Mesothelial cell of epicardium (in vitro differentiated cells): ENCODE measurements at regions not wholly inside any gene's neighbourhood (a gene's known extent, or its start where the extent isn't known, plus 50 kb on each side); places are given as distances from the start of the nearest gene placed in this dataset.

ENCODE experiments used
- DNase-seq, 2 experiments: peaks; one replicate each; pipeline ENCODE4 v3.0.0; 2021; ENCODE audit warnings: low spot score in 2 of 2; ENCODE audit not compliant: unreplicated experiment in 2 of 2
- H3K27ac Mint-ChIP-seq: 2 replicates; pipeline ENCODE4 v1.8.0; 2021; ENCODE audit warnings: mixed read lengths
- H3K27me3 Mint-ChIP-seq: 2 replicates; pipeline ENCODE4 v1.8.0; 2021; ENCODE audit warnings: low read depth, mixed read lengths
- H3K36me3 Mint-ChIP-seq: 2 replicates; pipeline ENCODE4 v1.8.0; 2021; ENCODE audit warnings: mixed read lengths
- H3K4me1 Mint-ChIP-seq: 2 replicates; pipeline ENCODE4 v1.8.0; 2021; ENCODE audit warnings: mixed read lengths
- H3K4me3 Mint-ChIP-seq: 2 replicates; pipeline ENCODE4 v1.8.0; 2021; ENCODE audit warnings: mild to moderate bottlenecking, moderate library complexity, mixed read lengths
- H3K9me3 Mint-ChIP-seq: 2 replicates; pipeline ENCODE4 v1.8.0; 2021; ENCODE audit warnings: mixed read lengths
- TF ChIP-seq, protein P1 (sequence below): fragments of 200-600 bp; sonication (generic); IDR thresholded peaks from one replicate; pipeline ENCODE4 v1.5.0; 2021; ENCODE audit warnings: antibody characterized with exemption; ENCODE audit not compliant: unreplicated experiment

GRCh38 chr7:51636503-51636902 is 319.9 kb upstream of the COBL start:
- Mint-ChIP-seq H3K4me3 (no peak overlapping the region), H3K36me3 (no peaks in the 10 kb centered on the region), H3K4me1 (peaks cover 6% of the 10 kb centered on the region)

GRCh38 chr7:51635775-51636174 is 319.2 kb upstream of the COBL start:
- Mint-ChIP-seq H3K4me1 (peaks cover 6% of the 10 kb centered on the region), H3K4me3 (no peak overlapping the region), H3K27me3 (peaks cover 39% of the 10 kb centered on the region), H3K9me3 (no peaks in the 10 kb centered on the region), H3K36me3 (no peaks in the 10 kb centered on the region), H3K27ac (no peak overlapping the region)
- no peak for DNase-seq
- TF ChIP-seq, protein P1, sequence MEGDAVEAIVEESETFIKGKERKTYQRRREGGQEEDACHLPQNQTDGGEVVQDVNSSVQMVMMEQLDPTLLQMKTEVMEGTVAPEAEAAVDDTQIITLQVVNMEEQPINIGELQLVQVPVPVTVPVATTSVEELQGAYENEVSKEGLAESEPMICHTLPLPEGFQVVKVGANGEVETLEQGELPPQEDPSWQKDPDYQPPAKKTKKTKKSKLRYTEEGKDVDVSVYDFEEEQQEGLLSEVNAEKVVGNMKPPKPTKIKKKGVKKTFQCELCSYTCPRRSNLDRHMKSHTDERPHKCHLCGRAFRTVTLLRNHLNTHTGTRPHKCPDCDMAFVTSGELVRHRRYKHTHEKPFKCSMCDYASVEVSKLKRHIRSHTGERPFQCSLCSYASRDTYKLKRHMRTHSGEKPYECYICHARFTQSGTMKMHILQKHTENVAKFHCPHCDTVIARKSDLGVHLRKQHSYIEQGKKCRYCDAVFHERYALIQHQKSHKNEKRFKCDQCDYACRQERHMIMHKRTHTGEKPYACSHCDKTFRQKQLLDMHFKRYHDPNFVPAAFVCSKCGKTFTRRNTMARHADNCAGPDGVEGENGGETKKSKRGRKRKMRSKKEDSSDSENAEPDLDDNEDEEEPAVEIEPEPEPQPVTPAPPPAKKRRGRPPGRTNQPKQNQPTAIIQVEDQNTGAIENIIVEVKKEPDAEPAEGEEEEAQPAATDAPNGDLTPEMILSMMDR, result no peak

More at GRCh38 chr7:51636503-51636902, 319.9 kb upstream of the COBL start:
- Mint-ChIP-seq H3K27ac (no peak overlapping the region), H3K27me3 (peaks cover 46% of the 10 kb centered on the region), H3K9me3 (no peaks in the 10 kb centered on the region)
- DNase-seq, result no peak
- TF ChIP-seq, protein P1, result no peak

GRCh38 chr7:51634538-51634937 is 317.9 kb upstream of the COBL start:
- Mint-ChIP-seq H3K4me3 (no peak overlapping the region), H3K4me1 (peaks cover 6% of the 10 kb centered on the region), H3K36me3 (no peaks in the 10 kb centered on the region), H3K27me3 (peaks cover 31% of the 10 kb centered on the region), H3K9me3 (no peaks in the 10 kb centered on the region), H3K27ac (no peak overlapping the region)
- TF ChIP-seq, protein P1, result no peak
- DNase-seq, result no peak

DNA sequence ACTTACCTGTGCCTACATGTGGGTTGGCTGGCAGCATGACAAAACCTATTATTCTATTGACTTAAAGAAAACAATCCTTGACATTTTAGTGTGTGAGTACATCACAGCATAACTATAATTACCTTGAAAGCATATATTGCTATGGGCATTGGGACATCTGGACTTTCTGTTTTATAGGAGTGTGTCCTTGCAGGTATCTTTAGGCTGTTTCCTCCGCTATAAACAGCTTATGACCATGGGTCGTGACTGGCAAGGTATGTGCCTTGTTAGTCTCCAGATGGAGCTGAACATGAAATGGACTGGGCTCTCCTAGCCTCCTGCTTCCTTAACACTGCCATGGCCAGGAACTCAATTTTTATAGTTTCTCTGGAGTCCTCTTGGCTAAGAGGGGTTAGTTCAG is 317.4 kb upstream of the COBL start:
- no peak overlapping the region for H3K27ac Mint-ChIP-seq
- H3K4me1 Mint-ChIP-seq, result peaks cover 6% of the 10 kb centered on the region
- no peak for DNase-seq
- H3K4me3 Mint-ChIP-seq, result no peak overlapping the region
- TF ChIP-seq, protein P1, result no peak
- H3K36me3 Mint-ChIP-seq, result no peaks in the 10 kb centered on the region
- H3K27me3 Mint-ChIP-seq, result peaks cover 26% of the 10 kb centered on the region
- no peaks in the 10 kb centered on the region for H3K9me3 Mint-ChIP-seq

GRCh38 chr7:51633596-51633995 is 317.0 kb upstream of the COBL start:
- H3K27me3 Mint-ChIP-seq, result peaks cover 22% of the 10 kb centered on the region
- no peaks in the 10 kb centered on the region for H3K36me3 Mint-ChIP-seq
- H3K27ac Mint-ChIP-seq, result no peak overlapping the region
- H3K4me3 Mint-ChIP-seq, result no peak overlapping the region
- no peaks in the 10 kb centered on the region for H3K9me3 Mint-ChIP-seq
- DNase-seq, result no peak
- TF ChIP-seq, protein P1, result no peak
- H3K4me1 Mint-ChIP-seq, result peaks cover 6% of the 10 kb centered on the region

DNA sequence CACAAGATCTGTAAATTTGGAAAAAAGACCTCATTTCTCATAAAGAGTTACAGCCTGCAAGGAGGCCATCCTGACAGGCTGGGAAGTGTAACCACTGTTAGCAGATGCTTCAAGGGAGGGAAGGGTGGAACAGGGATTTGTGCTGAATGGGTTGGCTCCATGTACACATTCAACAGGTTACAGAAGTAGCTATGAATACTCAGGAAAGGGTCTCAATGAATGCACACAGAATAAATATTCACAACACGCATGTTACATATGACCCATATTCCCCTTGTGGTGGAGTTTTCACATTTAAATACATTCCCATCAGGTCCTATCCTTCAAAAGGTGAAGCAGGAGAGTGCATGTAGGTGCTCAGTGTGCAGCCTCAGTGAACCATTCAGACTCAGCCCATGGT is 316.4 kb upstream of the COBL start:
- H3K36me3 Mint-ChIP-seq, result no peaks in the 10 kb centered on the region
- H3K27ac Mint-ChIP-seq, result no peak overlapping the region
- peaks cover 6% of the 10 kb centered on the region for H3K4me1 Mint-ChIP-seq
- no peaks in the 10 kb centered on the region for H3K9me3 Mint-ChIP-seq
- peaks cover 19% of the 10 kb centered on the region for H3K27me3 Mint-ChIP-seq
- TF ChIP-seq, protein P1, result no peak
- no peak overlapping the region for H3K4me3 Mint-ChIP-seq
- DNase-seq, result no peak
